HCT116 (cell line): ENCODE measurements at regions not wholly inside any gene's neighbourhood (a gene's known extent, or its start where the extent isn't known, plus 50 kb on each side); places are given as distances from the start of the nearest gene placed in this dataset.

ENCODE experiments used
- POLR2A ChIP-seq: IDR thresholded peaks from 2 replicates; pipeline ENCODE4 v1.7.0; 2011; ENCODE audit warnings: borderline replicate concordance; ENCODE audit not compliant: insufficient read depth, insufficient read length; ENCODE audit errors: extremely low read depth
- TCF7L2 ChIP-seq: IDR thresholded peaks from 2 replicates; pipeline ENCODE4 v1.7.0; 2011; ENCODE audit warnings: borderline replicate concordance, inconsistent platforms; ENCODE audit not compliant: insufficient read depth, insufficient read length; ENCODE audit errors: extremely low read depth

DNA sequence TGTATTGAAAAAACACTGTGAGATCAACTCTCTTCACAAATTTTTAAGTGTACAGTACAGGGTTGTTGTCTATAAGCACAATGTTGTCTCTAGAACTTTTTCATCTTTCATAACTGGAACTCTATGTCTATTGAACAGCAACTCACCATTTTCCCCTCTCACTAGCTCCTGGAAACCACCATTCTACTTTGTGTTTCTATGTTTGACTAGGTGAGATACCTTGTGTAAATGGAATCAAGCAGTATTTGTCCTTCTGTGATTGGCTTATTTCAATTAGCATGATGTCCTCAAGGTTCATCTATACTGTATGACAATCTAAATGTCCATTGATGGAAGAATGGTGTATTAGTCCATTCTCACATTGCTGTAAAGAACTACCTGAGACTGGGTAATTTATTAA, 210.1 kb upstream of the FUT9 start:
- no peak for TF ChIP-seq POLR2A
- TF ChIP-seq TCF7L2: no peak
